T-helper 1 cell treated with Interleukin-12 subunit alpha and Interleukin-12 subunit beta and Interleukin-4 antibody, amounts not matched to agents 30 μg/mL and 1 μg/mL, for 36 hours (primary cell): ENCODE measurements at regions not wholly inside any gene's neighbourhood (a gene's known extent, or its start where the extent isn't known, plus 50 kb on each side); places are given as distances from the start of the nearest gene placed in this dataset.

Source experiments
- H3K27ac Mint-ChIP-seq: one replicate; pipeline ENCODE4 v1.8.0; 2021; ENCODE audit warnings: mild to moderate bottlenecking, mixed read lengths
- H3K27me3 Mint-ChIP-seq: one replicate; pipeline ENCODE4 v1.8.0; 2021; ENCODE audit warnings: low read depth, mixed read lengths
- H3K36me3 Mint-ChIP-seq: one replicate; pipeline ENCODE4 v1.8.0; 2021; ENCODE audit warnings: low read depth, mixed read lengths
- H3K4me1 Mint-ChIP-seq: one replicate; pipeline ENCODE4 v1.8.0; 2021; ENCODE audit warnings: low read depth, mixed read lengths
- H3K4me3 Mint-ChIP-seq: one replicate; pipeline ENCODE4 v1.8.0; 2021; ENCODE audit warnings: mild to moderate bottlenecking, moderate library complexity, mixed read lengths
- H3K9me3 Mint-ChIP-seq: one replicate; pipeline ENCODE4 v1.8.0; 2021; ENCODE audit warnings: mixed read lengths

DNA sequence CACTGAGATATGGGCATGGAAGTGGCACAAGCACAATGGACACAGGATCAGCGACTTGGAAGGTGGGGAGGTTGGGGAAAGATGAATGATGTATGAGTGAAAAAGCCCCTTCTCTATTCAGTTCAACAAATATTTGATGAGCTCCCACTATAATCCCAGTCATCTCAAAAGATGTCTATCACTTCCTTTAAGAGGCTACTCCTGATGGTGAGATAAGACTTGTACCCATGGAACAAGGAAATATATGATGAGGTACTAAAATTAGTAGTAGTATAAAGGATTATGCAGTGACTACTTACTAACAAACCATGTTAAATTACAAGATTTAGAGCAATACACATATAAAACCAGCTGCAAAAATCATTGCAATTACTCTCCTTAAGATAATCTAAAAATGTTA lies 107.8 kb upstream of the COL5A2 start:
- Mint-ChIP-seq H3K36me3 (no peaks in the 10 kb centered on the region), H3K9me3 (peaks cover 7% of the 10 kb centered on the region), H3K27ac (no peak overlapping the region), H3K4me1 (peaks cover 2% of the 10 kb centered on the region), H3K27me3 (no peaks in the 10 kb centered on the region), H3K4me3 (no peak overlapping the region)

DNA sequence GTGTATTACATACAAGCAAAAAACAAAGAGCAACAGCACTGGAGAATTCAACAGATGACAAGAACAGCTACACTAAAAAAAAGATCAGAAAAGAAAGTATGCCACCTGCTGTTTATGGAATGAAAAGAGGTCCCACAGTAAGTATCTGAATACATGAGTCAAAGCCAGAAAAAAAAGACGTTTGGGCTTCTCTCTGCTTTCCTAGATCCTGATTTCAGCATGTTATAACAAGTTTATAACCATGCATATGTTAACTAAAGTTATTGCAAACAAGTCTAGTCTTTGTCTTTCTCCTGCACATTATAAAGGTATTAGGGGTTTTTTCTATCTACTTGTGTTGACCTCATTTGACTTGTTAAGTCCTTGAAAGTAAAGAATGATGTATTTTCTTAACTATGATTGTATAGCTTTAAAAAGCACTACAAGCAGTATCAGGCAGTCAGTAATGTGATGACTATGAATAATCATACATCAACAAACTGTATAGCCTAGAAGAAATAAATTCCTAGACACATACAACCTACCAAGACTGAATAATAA lies 108.5 kb upstream of the COL5A2 start:
- Mint-ChIP-seq H3K9me3 (peaks cover 7% of the 10 kb centered on the region), H3K27me3 (no peaks in the 10 kb centered on the region), H3K4me1 (peaks cover 2% of the 10 kb centered on the region), H3K27ac (no peak overlapping the region), H3K36me3 (no peaks in the 10 kb centered on the region), H3K4me3 (no peak overlapping the region)

DNA sequence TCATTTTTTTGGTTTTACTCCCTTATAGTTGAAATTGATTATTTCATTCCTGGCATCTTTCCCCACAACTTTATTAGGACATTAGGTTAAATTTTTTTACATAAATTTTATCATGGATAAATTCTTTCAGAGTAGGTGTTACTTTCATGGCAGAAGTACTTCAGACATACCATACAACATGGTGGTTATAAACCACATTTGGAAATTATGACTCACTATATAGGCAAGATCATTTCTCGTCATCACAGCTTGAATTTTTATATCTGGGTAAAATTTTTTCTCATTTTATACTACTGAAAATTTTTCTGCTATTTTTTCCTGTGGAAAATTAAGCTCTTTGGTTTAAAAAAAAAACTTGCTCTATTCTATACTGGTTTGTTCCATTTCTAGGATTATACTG lies 111.9 kb upstream of the COL5A2 start:
- Mint-ChIP-seq H3K9me3 (peaks cover 7% of the 10 kb centered on the region), H3K4me1 (peaks cover 2% of the 10 kb centered on the region), H3K27ac (no peak overlapping the region), H3K4me3 (no peak overlapping the region), H3K36me3 (no peaks in the 10 kb centered on the region), H3K27me3 (no peaks in the 10 kb centered on the region)

DNA sequence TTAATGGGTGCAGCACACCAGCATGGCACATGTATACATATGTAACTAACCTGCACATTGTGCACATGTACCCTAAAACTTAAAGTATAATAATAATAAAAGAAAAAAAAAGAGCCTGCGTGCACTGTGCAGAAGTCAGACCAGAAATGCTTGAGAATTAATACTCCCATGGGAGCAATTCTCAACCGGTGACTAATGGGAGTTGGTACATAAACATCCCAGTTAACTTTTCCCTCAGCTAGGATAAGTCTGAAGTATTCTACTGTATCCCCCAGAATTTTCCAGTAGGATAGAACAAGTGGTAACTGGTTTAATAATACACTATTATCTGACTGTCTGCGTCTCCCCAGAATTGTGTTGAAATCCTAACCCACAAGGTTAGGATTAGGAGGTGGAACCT lies 113.6 kb upstream of the COL5A2 start:
- Mint-ChIP-seq H3K36me3 (no peaks in the 10 kb centered on the region), H3K4me3 (no peak overlapping the region), H3K27ac (no peak overlapping the region), H3K9me3 (peaks cover 7% of the 10 kb centered on the region), H3K4me1 (peaks cover 4% of the 10 kb centered on the region), H3K27me3 (no peaks in the 10 kb centered on the region)

DNA sequence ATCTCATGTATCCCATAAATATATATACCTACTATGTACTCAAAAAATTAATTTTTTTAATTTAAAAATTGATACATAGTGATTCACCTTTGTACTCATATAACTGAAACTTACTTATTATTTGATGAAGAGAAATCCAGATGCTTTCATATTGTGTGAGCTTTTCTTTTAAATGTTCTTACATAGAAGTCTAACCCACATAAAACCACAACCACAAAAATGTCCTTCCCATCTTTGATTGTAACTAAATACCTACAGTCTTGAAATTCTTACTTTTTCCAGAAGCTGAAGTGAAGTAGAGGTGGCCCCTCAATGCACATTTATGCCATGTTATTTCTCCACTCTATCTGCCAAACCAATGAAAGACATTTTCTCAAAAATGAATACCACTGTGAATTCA lies 117.9 kb upstream of the COL5A2 start:
- Mint-ChIP-seq H3K9me3 (no peaks in the 10 kb centered on the region), H3K36me3 (peaks cover 2% of the 10 kb centered on the region), H3K27me3 (no peaks in the 10 kb centered on the region), H3K27ac (no peak overlapping the region), H3K4me1 (peaks cover 19% of the 10 kb centered on the region), H3K4me3 (no peak overlapping the region)

DNA sequence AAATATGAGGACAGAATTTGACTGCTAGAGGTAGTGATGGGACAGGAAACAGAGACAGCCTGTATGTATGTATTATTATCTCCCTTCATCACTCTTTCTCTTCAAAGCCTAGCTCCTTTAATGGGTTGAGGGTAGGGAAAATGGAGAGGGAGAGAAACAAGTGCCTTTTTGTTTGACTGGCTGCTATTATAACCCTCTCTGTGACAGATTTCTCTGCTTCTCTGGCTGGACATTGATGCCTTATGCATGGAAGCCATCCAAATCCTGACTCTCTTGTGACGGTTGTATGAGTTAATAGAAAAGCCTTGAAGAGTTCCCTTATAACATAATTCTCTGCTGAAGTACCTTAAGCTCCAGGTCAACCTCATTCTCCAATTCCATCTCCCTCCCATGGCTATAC lies 118.5 kb upstream of the COL5A2 start:
- no peak overlapping the region for H3K27ac Mint-ChIP-seq
- peaks cover 25% of the 10 kb centered on the region for H3K4me1 Mint-ChIP-seq
- H3K9me3 Mint-ChIP-seq: no peaks in the 10 kb centered on the region
- no peak overlapping the region for H3K4me3 Mint-ChIP-seq
- H3K36me3 Mint-ChIP-seq: peaks cover 2% of the 10 kb centered on the region
- no peaks in the 10 kb centered on the region for H3K27me3 Mint-ChIP-seq

DNA sequence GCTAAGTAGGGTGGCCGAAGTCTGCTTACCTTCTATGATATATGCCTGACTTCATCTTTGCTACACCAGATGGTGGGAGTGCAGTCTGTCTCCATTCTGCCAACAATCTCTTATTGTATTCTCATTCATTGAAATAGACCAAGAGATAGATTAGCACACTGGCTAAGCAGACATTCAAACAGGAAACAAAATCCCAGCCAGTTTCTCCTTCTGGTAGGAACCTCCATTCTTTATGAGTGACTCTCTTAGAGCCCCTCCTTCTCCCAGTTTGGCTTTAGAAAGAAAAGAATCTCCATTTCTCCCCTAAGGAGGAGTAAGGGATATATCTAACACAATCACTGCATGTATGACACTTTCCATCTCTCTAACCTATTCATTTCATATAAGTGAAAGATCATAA lies 118.9 kb upstream of the COL5A2 start:
- Mint-ChIP-seq H3K27me3 (no peaks in the 10 kb centered on the region), H3K4me1 (peaks cover 28% of the 10 kb centered on the region), H3K27ac (no peak overlapping the region), H3K36me3 (peaks cover 2% of the 10 kb centered on the region), H3K9me3 (no peaks in the 10 kb centered on the region), H3K4me3 (no peak overlapping the region)

DNA sequence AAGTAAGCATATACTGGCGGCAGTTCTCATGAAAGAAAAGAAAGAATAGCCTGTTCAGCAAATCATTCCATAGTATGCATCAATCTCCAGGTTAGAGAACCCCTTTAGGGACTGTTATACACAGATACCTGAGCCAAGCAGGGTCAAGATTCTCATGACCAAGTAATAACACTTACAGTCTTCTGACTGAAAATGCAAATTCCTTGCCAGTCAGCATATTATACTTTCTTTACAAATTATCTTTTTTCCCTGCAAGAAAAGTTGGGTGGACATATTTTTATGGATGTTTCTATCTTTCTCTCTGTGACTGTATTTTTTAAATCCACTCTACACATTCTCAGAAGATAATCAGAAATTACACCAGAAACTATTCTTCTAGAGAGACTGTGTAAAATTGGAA lies 120.4 kb upstream of the COL5A2 start:
- Mint-ChIP-seq H3K27me3 (no peaks in the 10 kb centered on the region), H3K4me3 (no peak overlapping the region), H3K36me3 (peaks cover 2% of the 10 kb centered on the region), H3K4me1 (peaks cover 38% of the 10 kb centered on the region), H3K9me3 (no peaks in the 10 kb centered on the region), H3K27ac (no peak overlapping the region)

DNA sequence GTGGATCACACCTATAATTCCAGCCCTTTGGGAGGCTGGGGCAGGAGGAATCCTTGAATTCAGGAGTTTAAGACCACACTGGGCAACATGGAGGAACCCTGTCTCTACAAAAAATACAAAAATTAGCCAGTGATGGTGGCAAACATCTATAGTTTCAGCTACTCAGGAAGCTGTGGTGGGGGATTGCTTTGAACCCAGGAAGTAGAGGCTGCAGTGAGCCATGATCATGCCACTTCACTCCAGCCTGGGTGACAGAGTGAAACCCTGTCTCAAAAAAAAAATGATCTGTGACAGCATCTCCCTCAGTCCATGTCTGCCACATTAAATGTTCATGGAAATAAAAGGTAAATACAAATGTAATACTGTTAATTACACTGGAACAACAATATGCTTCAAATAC lies 121.4 kb upstream of the COL5A2 start:
- Mint-ChIP-seq H3K4me1 (peaks cover 38% of the 10 kb centered on the region), H3K27ac (peak overlapping the region; percentile 81), H3K4me3 (peak overlapping the region; percentile 60), H3K9me3 (no peaks in the 10 kb centered on the region), H3K27me3 (no peaks in the 10 kb centered on the region), H3K36me3 (peaks cover 2% of the 10 kb centered on the region)

DNA sequence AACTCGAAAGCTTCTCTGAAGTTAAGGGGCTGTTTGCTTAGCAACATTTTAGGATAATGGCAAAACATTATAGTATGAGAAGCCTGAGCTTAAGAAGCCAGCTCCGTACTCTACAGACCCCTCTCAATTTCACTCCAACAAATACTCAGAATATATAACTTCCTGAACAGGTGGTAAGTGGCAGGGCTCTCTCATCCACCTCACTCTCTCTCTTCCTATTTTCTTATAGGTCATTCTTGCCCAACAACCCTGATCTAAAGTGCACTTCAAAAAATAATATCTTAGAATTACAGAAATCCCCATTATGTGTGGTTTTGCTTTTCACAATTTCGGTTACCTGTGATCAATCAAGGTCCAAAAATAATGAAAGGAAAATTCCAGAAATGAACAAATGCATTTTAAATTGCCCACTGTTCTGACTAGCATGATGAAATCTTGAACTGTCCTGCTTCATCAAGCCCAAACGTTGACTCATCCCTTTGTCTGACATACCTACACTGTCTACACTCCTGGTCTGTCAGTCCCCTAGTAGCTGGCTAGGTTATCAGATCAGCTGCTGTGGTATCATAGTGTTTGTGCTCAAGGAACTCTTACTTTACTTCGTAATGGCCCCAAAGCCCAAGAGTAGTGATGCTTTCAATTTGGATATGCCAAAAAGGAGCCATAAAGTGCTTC lies 122.8 kb upstream of the COL5A2 start:
- Mint-ChIP-seq H3K27me3 (no peaks in the 10 kb centered on the region), H3K4me3 (no peak overlapping the region)

DNA sequence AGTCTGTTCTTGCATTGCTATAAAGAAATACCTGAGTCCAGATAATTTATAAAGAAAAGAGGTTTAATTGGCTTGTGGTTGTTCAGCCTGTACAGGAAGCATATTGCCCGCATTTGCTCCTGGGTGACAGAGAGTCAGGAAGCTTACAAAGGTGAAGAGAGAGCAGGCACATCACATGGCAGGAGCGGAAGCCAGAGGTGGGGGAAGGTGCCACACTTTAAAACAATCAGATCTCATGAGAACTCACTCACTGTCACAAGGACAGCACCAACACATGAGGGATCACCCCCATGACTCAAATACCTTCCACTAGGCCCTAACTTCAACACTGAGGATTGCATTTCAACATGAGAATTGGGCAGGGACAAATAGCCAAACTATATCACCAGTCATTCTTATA lies 124.8 kb upstream of the COL5A2 start:
- H3K27me3 Mint-ChIP-seq: no peaks in the 10 kb centered on the region
- peaks cover 2% of the 10 kb centered on the region for H3K36me3 Mint-ChIP-seq
- H3K9me3 Mint-ChIP-seq: no peaks in the 10 kb centered on the region
- H3K4me1 Mint-ChIP-seq: peaks cover 34% of the 10 kb centered on the region
- peak overlapping the region; percentile 46 for H3K27ac Mint-ChIP-seq
- H3K4me3 Mint-ChIP-seq: peak overlapping the region; percentile 31

More for the DNA sequence above, 122.8 kb upstream of the COL5A2 start:
- no peaks in the 10 kb centered on the region for H3K9me3 Mint-ChIP-seq
- H3K4me1 Mint-ChIP-seq: peaks cover 38% of the 10 kb centered on the region
- no peak overlapping the region for H3K27ac Mint-ChIP-seq
- peaks cover 2% of the 10 kb centered on the region for H3K36me3 Mint-ChIP-seq

DNA sequence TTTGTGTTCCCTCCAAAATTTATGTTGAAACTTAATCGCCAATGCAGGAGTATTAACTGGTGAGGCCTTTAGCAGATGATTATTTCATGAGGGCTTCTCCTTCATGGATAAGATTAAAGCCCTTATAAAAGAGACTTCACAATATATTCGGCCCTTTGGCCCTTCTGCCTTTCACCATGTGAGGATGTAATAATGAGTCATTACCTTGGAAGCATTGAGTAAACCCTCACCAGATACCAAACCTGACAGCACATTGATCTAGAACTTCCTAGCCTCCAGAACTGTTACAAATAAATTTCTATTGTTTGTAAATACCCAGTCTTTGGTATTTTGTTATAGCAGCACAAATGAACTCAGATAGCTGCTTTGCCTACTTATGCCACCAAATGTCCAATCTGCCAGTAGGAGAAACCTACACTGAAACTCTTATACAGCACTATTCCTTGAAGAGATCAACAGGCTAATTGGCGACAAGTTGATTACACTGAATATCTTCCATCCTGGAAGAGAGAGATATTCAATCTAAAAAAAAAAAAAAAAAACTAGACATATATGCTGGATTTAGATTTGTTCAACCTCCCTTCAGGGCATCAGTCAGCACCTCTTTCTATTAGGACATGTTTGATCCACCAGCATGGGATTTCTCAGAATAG lies 125.9 kb upstream of the COL5A2 start:
- H3K9me3 Mint-ChIP-seq: no peaks in the 10 kb centered on the region
- H3K4me3 Mint-ChIP-seq: no peak overlapping the region
- peaks cover 2% of the 10 kb centered on the region for H3K36me3 Mint-ChIP-seq
- H3K4me1 Mint-ChIP-seq: peaks cover 30% of the 10 kb centered on the region
- no peak overlapping the region for H3K27ac Mint-ChIP-seq
- no peaks in the 10 kb centered on the region for H3K27me3 Mint-ChIP-seq

DNA sequence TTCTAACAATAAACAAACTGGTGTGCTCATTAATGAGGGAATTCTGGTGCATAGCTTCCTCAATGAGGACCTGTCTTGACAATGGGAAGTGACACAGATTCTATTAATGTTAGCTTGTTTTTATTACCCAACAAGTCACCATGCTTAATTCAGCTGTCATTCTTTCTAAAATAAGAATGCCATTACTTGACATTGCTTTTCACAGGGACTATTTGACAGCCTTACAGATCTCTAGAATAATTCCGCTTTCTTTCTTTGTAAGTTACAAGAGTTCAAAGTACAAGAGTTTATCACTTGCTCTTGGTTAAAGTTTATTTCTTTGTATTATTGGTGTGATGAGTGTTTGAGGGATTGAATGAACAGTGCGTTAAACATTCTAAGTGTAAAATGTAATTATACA lies 127.0 kb upstream of the COL5A2 start:
- H3K27ac Mint-ChIP-seq: no peak overlapping the region
- no peaks in the 10 kb centered on the region for H3K27me3 Mint-ChIP-seq
- peaks cover 23% of the 10 kb centered on the region for H3K4me1 Mint-ChIP-seq
- no peaks in the 10 kb centered on the region for H3K9me3 Mint-ChIP-seq
- H3K36me3 Mint-ChIP-seq: no peaks in the 10 kb centered on the region
- H3K4me3 Mint-ChIP-seq: no peak overlapping the region

DNA sequence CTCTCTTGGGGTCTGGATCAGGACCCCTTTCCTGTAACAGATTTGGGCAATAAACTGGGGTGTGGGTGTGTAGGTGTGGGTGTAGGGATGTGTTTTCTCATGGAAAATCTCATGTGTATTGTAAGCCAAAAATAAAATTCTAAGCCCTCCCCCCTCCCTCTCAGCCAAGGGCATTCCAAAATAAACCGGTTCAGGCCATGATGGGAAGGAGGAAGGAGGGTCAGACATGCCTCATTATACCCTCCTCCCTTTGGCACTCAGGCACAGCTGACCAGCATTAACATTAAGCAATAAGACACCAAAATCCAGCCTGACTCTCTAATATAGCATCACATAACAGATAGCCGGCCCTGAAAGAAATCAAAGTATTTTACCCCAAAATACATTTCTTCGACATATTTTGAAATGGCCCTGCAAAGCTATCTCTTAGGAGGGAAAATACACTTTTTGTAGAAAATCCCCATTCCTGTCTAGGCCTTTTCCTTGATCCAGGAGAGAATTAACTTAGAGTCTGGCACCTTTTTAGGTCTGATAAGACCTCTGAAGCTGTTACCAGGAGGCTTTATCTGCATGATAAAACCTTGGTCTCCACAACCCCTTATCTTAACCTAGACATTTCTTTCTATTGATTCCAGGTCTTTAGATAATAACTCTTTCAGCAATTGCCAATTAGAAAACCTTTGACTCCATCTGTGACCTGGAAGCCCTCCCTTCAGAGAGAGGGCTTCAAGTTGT lies 128.7 kb upstream of the COL5A2 start:
- Mint-ChIP-seq H3K36me3 (no peaks in the 10 kb centered on the region), H3K27me3 (no peaks in the 10 kb centered on the region), H3K4me3 (no peak overlapping the region), H3K9me3 (no peaks in the 10 kb centered on the region), H3K4me1 (peaks cover 13% of the 10 kb centered on the region), H3K27ac (no peak overlapping the region)

DNA sequence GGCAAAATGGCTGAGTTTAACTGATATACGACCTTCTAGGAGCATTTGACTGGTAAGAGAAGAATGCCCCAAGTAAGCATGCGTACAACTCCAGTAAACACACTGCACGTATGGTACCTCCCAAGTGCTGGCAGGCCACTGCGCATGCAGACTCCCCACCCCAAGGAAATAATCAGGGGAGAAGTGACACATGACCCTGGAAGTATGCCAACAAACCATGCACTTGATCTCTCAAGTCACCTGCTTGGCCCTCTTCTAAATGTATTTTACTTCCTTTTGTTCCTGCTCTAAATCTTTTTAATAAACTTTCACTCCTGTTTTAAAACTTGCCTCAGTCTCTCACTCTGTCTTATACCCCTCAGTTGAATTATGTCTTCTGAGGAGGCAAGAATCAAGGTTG lies 129.8 kb upstream of the COL5A2 start:
- Mint-ChIP-seq H3K27ac (no peak overlapping the region), H3K4me1 (peaks cover 2% of the 10 kb centered on the region), H3K4me3 (no peak overlapping the region), H3K36me3 (no peaks in the 10 kb centered on the region), H3K9me3 (no peaks in the 10 kb centered on the region), H3K27me3 (no peaks in the 10 kb centered on the region)
